Endodermal cell (in vitro differentiated cells): ENCODE measurements at regions not wholly inside any gene's neighbourhood (a gene's known extent, or its start where the extent isn't known, plus 50 kb on each side); places are given as distances from the start of the nearest gene placed in this dataset.

Experiments used
- DNase-seq: peaks from one replicate; pipeline ENCODE4 v3.0.0-alpha.2; 2017
- H3K27ac ChIP-seq: 2 replicates; pipeline ENCODE4 v1.5.1; 2013; ENCODE audit warnings: mild to moderate bottlenecking, low read depth, low read length, moderate library complexity
- H3K27me3 ChIP-seq: 2 replicates; pipeline ENCODE4 v1.6.1; 2013; ENCODE audit warnings: mild to moderate bottlenecking, low read length, moderate library complexity; ENCODE audit not compliant: insufficient read depth, control insufficient read depth, poor library complexity, severe bottlenecking
- H3K36me3 ChIP-seq: 2 replicates; pipeline ENCODE4 v1.7.0; 2013; ENCODE audit warnings: mild to moderate bottlenecking, low read length, moderate library complexity; ENCODE audit not compliant: control insufficient read depth, insufficient read depth
- H3K4me1 ChIP-seq: one replicate; pipeline ENCODE4 v1.7.0; 2013; ENCODE audit warnings: low read length; ENCODE audit not compliant: control insufficient read depth, insufficient read depth
- H3K4me3 ChIP-seq: 2 replicates; pipeline ENCODE4 v1.5.1; 2013; ENCODE audit warnings: mild to moderate bottlenecking, low read length, moderate library complexity
- H3K9ac ChIP-seq: 2 replicates; pipeline ENCODE4 v1.6.1; 2013; ENCODE audit warnings: mild to moderate bottlenecking, low read length, moderate library complexity; ENCODE audit not compliant: poor library complexity, severe bottlenecking; ENCODE audit errors: extremely low read depth
- H3K9me3 ChIP-seq: 2 replicates; pipeline ENCODE4 v1.6.1; 2013; ENCODE audit warnings: mild to moderate bottlenecking, low read length, moderate library complexity; ENCODE audit not compliant: control insufficient read depth
- H3K27ac Mint-ChIP-seq: 2 replicates; pipeline ENCODE4 v1.8.0; 2020; ENCODE audit warnings: mixed read lengths
- H3K27me3 Mint-ChIP-seq: 2 replicates; pipeline ENCODE4 v1.8.0; 2021; ENCODE audit warnings: mild to moderate bottlenecking, mixed read lengths; ENCODE audit not compliant: insufficient read depth
- H3K36me3 Mint-ChIP-seq: 2 replicates; pipeline ENCODE4 v1.8.0; 2020; ENCODE audit warnings: low read depth, mixed read lengths
- H3K4me1 Mint-ChIP-seq: 2 replicates; pipeline ENCODE4 v1.8.0; 2020; ENCODE audit warnings: mixed read lengths
- H3K4me3 Mint-ChIP-seq: 2 replicates; pipeline ENCODE4 v1.8.0; 2020; ENCODE audit warnings: mild to moderate bottlenecking, moderate library complexity, mixed read lengths
- H3K9me3 Mint-ChIP-seq: 2 replicates; pipeline ENCODE4 v1.8.0; 2020; ENCODE audit warnings: mild to moderate bottlenecking, mixed read lengths
- WGBS, 2 experiments: methylation state at CpG; one replicate each; pipeline versions ENCODE4 v1.1.5 to v1.1.7; 2013; ENCODE audit warnings: missing lambda C conversion rate in 2 of 2, mixed read lengths in 1 of 2; ENCODE audit not compliant: insufficient coverage in 1 of 2, insufficient read length in 1 of 2; 5-methylcytosine and 5-hydroxymethylcytosine counted together
- TF ChIP-seq, protein P1 (sequence below): fragments of 200-600 bp; sonication (generic); conservative IDR thresholded peaks from 2 replicates; pipeline ENCODE4 v1.5.0; 2021; ENCODE audit warnings: antibody characterized with exemption, mild to moderate bottlenecking

DNA sequence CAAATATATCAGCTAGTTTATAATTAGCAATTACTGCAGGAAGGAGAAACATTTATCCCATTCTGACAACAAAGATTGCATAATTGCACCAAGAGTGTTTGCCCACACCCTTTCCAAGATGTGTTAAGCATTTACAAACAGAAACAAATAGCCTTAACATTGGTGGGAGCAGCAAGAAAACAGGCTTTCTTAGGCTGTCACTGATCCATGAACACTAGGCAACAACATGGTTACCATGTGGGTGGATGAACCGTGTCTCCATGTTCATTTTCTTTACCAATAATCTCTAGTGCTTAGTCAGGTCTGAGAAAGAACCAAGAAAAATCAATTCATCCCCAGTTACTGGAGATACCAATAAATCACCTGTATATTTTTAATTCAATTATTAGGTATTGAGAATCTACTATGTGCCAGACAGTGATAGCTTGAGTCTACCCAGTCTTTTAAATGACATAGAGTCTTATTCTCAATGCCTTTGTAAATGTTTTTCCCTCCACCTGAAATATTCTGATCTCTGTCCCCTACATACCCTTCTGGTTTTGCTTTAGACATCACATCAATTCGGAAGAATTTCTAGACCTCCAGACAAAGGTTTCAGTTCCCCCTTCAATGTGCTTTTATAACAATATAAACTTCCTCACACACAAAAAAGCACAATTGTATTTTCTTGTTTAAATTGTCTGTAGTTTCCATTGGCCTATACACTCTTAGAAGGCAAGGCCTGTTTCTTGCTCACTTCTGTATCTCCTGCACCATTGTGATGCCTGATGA is 286.6 kb downstream of the PPP1R2C start:
- Mint-ChIP-seq H3K4me1 (peaks cover 3% of the 10 kb centered on the region), H3K36me3 (no peaks in the 10 kb centered on the region), H3K27ac (no peak overlapping the region), H3K4me3 (no peak overlapping the region), H3K27me3 (peaks cover 6% of the 10 kb centered on the region), H3K9me3 (peaks cover 3% of the 10 kb centered on the region)
- Histone ChIP-seq H3K4me3 (no peak overlapping the region), H3K27me3 (no peaks in the 10 kb centered on the region), H3K27ac (no peak overlapping the region), H3K9me3 (no peaks in the 10 kb centered on the region), H3K36me3 (no peaks in the 10 kb centered on the region), H3K4me1 (no peaks in the 10 kb centered on the region), H3K9ac (no peak overlapping the region)
- TF ChIP-seq, protein P1, sequence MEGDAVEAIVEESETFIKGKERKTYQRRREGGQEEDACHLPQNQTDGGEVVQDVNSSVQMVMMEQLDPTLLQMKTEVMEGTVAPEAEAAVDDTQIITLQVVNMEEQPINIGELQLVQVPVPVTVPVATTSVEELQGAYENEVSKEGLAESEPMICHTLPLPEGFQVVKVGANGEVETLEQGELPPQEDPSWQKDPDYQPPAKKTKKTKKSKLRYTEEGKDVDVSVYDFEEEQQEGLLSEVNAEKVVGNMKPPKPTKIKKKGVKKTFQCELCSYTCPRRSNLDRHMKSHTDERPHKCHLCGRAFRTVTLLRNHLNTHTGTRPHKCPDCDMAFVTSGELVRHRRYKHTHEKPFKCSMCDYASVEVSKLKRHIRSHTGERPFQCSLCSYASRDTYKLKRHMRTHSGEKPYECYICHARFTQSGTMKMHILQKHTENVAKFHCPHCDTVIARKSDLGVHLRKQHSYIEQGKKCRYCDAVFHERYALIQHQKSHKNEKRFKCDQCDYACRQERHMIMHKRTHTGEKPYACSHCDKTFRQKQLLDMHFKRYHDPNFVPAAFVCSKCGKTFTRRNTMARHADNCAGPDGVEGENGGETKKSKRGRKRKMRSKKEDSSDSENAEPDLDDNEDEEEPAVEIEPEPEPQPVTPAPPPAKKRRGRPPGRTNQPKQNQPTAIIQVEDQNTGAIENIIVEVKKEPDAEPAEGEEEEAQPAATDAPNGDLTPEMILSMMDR: no peak
- 81% methylated on average over 2 of the region's 2 CpGs; no CpG with 5 or more reads in 1 of the 2 experiments for WGBS, 2 experiments
- no peak for DNase-seq

- Histone ChIP-seq H3K4me1 (no peaks in the 10 kb centered on the region), H3K9ac (no peak overlapping the region), H3K27ac (no peak overlapping the region), H3K4me3 (no peak overlapping the region), H3K36me3 (no peaks in the 10 kb centered on the region), H3K27me3 (peaks cover 6% of the 10 kb centered on the region), H3K9me3 (no peaks in the 10 kb centered on the region)
- Mint-ChIP-seq H3K4me1 (peaks cover 3% of the 10 kb centered on the region), H3K9me3 (peaks cover 3% of the 10 kb centered on the region), H3K27me3 (peaks cover 6% of the 10 kb centered on the region), H3K36me3 (no peaks in the 10 kb centered on the region), H3K4me3 (no peak overlapping the region), H3K27ac (no peak overlapping the region)
- 78% methylated on average over 1 of the region's 3 CpGs; no CpG with 5 or more reads in 1 of the 2 experiments for WGBS, 2 experiments
- DNase-seq: no peak
- TF ChIP-seq, protein P1: no peak
Observed at GRCh38 chrX:42490111-42490510, 287.9 kb downstream of the PPP1R2C start.

DNA sequence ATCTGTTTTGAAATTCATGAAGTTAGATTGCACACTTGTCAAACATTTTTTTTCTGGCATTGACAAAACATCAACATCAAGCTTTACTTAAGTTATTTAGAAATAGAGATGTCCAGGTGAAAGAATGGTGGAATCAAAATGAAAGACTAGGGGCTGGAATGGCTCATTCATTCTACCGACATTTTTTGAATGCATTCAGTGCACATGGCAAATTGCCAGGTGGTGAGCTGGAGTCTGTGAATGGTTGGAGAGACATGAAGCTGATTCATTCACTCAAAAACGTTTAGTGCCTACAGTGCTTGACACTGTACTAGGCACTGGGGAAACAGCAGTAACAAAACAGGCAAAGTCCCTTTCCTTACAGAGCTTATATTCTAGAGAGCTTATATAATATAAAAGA is 292.4 kb downstream of the PPP1R2C start:
- H3K27ac ChIP-seq: no peak overlapping the region
- Mint-ChIP-seq H3K36me3 (no peaks in the 10 kb centered on the region), H3K27me3 (peaks cover 13% of the 10 kb centered on the region), H3K9me3 (peaks cover 8% of the 10 kb centered on the region), H3K4me1 (peaks cover 1% of the 10 kb centered on the region), H3K4me3 (no peak overlapping the region), H3K27ac (no peak overlapping the region)
- 78 to 100% methylated on average over 1 to 2 of the region's 2 CpGs for WGBS, 2 experiments
- no peaks in the 10 kb centered on the region for H3K36me3 ChIP-seq
- H3K4me3 ChIP-seq: no peak overlapping the region
- DNase-seq: no peak
- no peaks in the 10 kb centered on the region for H3K9me3 ChIP-seq
- peaks cover 25% of the 10 kb centered on the region for H3K27me3 ChIP-seq
- TF ChIP-seq, protein P1: no peak
- no peak overlapping the region for H3K9ac ChIP-seq
- no peaks in the 10 kb centered on the region for H3K4me1 ChIP-seq
